HCT116 (cell line): ENCODE measurements at regions not wholly inside any gene's neighbourhood (a gene's known extent, or its start where the extent isn't known, plus 50 kb on each side); places are given as distances from the start of the nearest gene placed in this dataset.

Experiments
- ATAC-seq: fragments of 200-7000 bp; cut with Tn5 transposase; 2 replicates; pipeline ENCODE4 v1.9.1; 2020; ENCODE audit warnings: mild to moderate bottlenecking, moderate library complexity
- BruUV-seq: library from RNA; stranded (reverse); fragments of 400-500 nt; replicated peaks from 2 replicates; lab custom pipeline; 2021; lab: Mats Ljungman, UMichigan
- CTCF ChIA-PET: fragments of 300-600 bp; sonication (Branson Sonifier 250); formaldehyde crosslinking; loops from one replicate; lab custom pipeline; 2021; ENCODE audit warnings: antibody characterized with exemption; lab: Charles Lee
- POLR2A ChIA-PET: fragments of 300-600, 350-600 bp; sonication (Branson Sonifier 250); formaldehyde crosslinking; loops from one replicate; lab custom pipeline; 2021; ENCODE audit warnings: antibody characterized with exemption; lab: Charles Lee
- RAD21 ChIA-PET, 2 experiments: fragments of 300-600 bp; sonication (Branson Sonifier 250); formaldehyde crosslinking; loops; one replicate each; lab custom pipeline; 2023; ENCODE audit warnings: low total read pairs in 2 of 2; ENCODE audit not compliant: uncharacterized antibody in 2 of 2, unreplicated experiment in 2 of 2, low non-redundant PET in 1 of 2; lab: Charles Lee
- DNase-seq: peaks from one replicate; pipeline ENCODE4 v3.0.0-alpha.2; 2010; ENCODE audit warnings: low read depth, low spot score
- H2AFZ ChIP-seq: fragments of 200-600 bp; shearing (Covaris generic), sonication (generic); 2 replicates; pipeline ENCODE4 v1.6.1; 2017; ENCODE audit warnings: low read depth, mixed run types, mixed read lengths, antibody characterized with exemption, low read length; ENCODE audit not compliant: poor library complexity, severe bottlenecking
- H3K27ac ChIP-seq: 2 replicates; pipeline ENCODE4 v1.5.1; 2012; ENCODE audit warnings: low read depth, low read length
- H3K27me3 ChIP-seq: fragments of 200-600 bp; sonication (generic); 2 replicates; pipeline ENCODE4 v1.6.1; 2016; ENCODE audit warnings: mixed run types, low read length, mixed read lengths; ENCODE audit not compliant: insufficient read depth
- H3K36me3 ChIP-seq, 2 experiments: fragments of 200-500 bp in 1 of 2; fragments of 200-600 bp in 1 of 2; sonication (Bioruptor generic) in 1 of 2; sonication (generic) in 1 of 2; 2 replicates each; pipeline versions ENCODE4 v1.5.1 to v1.6.1; 2014 to 2016; ENCODE audit warnings: low read length in 2 of 2, inconsistent platforms in 1 of 2, mixed read lengths in 1 of 2, mixed run types in 1 of 2; ENCODE audit not compliant: insufficient read depth in 2 of 2, control insufficient read depth in 1 of 2
- H3K4me1 ChIP-seq, 2 experiments: fragments of 200-600 bp in 1 of 2; sonication (generic) in 1 of 2; 2 replicates each; pipeline versions ENCODE4 v1.5.1 to v1.6.1; 2012 to 2017; ENCODE audit warnings: low read length in 2 of 2, inconsistent platforms in 1 of 2, mild to moderate bottlenecking in 1 of 2, mixed read lengths in 1 of 2, mixed run types in 1 of 2, moderate library complexity in 1 of 2; ENCODE audit not compliant: insufficient read depth in 2 of 2, control insufficient read depth in 1 of 2
- H3K4me2 ChIP-seq: fragments of 200-600 bp; sonication (generic); 2 replicates; pipeline ENCODE4 v1.6.1; 2017; ENCODE audit warnings: mixed run types, low read length, mixed read lengths
- H3K4me3 ChIP-seq, 2 experiments: fragments of 200-600 bp in 1 of 2; sonication (generic) in 1 of 2; replicated peaks in 1 of 2; 2 replicates each; pipeline ENCODE4 v1.5.1; 2011 to 2016; ENCODE audit warnings: low read length in 2 of 2, control low read depth in 1 of 2, low read depth in 1 of 2, mild to moderate bottlenecking in 1 of 2, mixed read lengths in 1 of 2, mixed run types in 1 of 2
- H3K79me2 ChIP-seq: fragments of 200-600 bp; sonication (generic); 2 replicates; pipeline ENCODE4 v1.6.1; 2017; ENCODE audit warnings: mild to moderate bottlenecking, mixed run types, low read length, moderate library complexity, mixed read lengths; ENCODE audit not compliant: insufficient read depth
- H3K9ac ChIP-seq: fragments of 200-600 bp; sonication (generic); 2 replicates; pipeline ENCODE4 v1.6.1; 2016; ENCODE audit warnings: low read length, mixed read lengths
- H3K9me2 ChIP-seq: fragments of 200-600 bp; sonication (generic), shearing (Covaris generic); 2 replicates; pipeline ENCODE4 v1.6.1; 2017; ENCODE audit warnings: mixed run types, mild to moderate bottlenecking, moderate library complexity; ENCODE audit not compliant: insufficient read depth
- H3K9me3 ChIP-seq, 2 experiments: fragments of 200-500 bp in 1 of 2; fragments of 200-600 bp in 1 of 2; sonication (Bioruptor generic) in 1 of 2; sonication (generic) in 1 of 2; 2 replicates each; pipeline ENCODE4 v1.6.1; 2014 to 2017; ENCODE audit warnings: low read length in 2 of 2, mixed read lengths in 2 of 2, inconsistent platforms in 1 of 2, low read depth in 1 of 2, mild to moderate bottlenecking in 1 of 2, mixed run types in 1 of 2, moderate library complexity in 1 of 2; ENCODE audit not compliant: control insufficient read depth in 1 of 2, insufficient read depth in 1 of 2
- H4K20me1 ChIP-seq: fragments of 200-600 bp; sonication (generic), shearing (Covaris generic); 2 replicates; pipeline ENCODE4 v1.6.1; 2017; ENCODE audit warnings: mixed run types, mild to moderate bottlenecking, moderate library complexity; ENCODE audit not compliant: insufficient read depth
- CEBPB ChIP-seq: IDR thresholded peaks from 2 replicates; pipeline ENCODE4 v1.6.1; 2012; ENCODE audit warnings: low read depth
- CTCF ChIP-seq, 3 experiments: fragments of 200-600 bp in 1 of 3; sonication (generic) in 1 of 3; IDR thresholded peaks in 2 of 3; conservative IDR thresholded peaks in 1 of 3; 2 replicates each; pipeline ENCODE4 v1.5.1; 2012 to 2017; ENCODE audit warnings: low read depth in 2 of 3, low read length in 2 of 3, antibody characterized with exemption in 1 of 3, borderline replicate concordance in 1 of 3, control low read depth in 1 of 3, mild to moderate bottlenecking in 1 of 3, mixed read lengths in 1 of 3, mixed run types in 1 of 3, moderate library complexity in 1 of 3; ENCODE audit not compliant: insufficient read depth in 1 of 3
- EGR1 ChIP-seq: IDR thresholded peaks from 2 replicates; pipeline ENCODE4 v1.6.1; 2012; ENCODE audit warnings: low read depth
- EZH2 ChIP-seq: fragments of 200-600 bp; sonication (generic); IDR thresholded peaks from 2 replicates; pipeline ENCODE4 v1.6.1; 2017; ENCODE audit warnings: antibody characterized with exemption, mixed run types
- FOSL1 ChIP-seq: IDR thresholded peaks from 2 replicates; pipeline ENCODE4 v1.6.1; 2012; ENCODE audit warnings: low read depth
- MAX ChIP-seq: IDR thresholded peaks from 2 replicates; pipeline ENCODE4 v1.6.1; 2012
- POLR2A ChIP-seq: IDR thresholded peaks from 2 replicates; pipeline ENCODE4 v1.7.0; 2011; ENCODE audit warnings: borderline replicate concordance; ENCODE audit not compliant: insufficient read depth, insufficient read length; ENCODE audit errors: extremely low read depth
- RAD21 ChIP-seq: IDR thresholded peaks from 2 replicates; pipeline ENCODE4 v1.6.1; 2012; ENCODE audit warnings: low read depth, mild to moderate bottlenecking
- SP1 ChIP-seq: IDR thresholded peaks from 2 replicates; pipeline ENCODE4 v1.6.1; 2012; ENCODE audit warnings: low read depth
- YY1 ChIP-seq: IDR thresholded peaks from 2 replicates; pipeline ENCODE4 v1.6.1; 2011; ENCODE audit warnings: low read length, low read depth, moderate library complexity, mild to moderate bottlenecking; ENCODE audit not compliant: insufficient replicate concordance; ENCODE audit errors: extremely low read depth
- ZBTB33 ChIP-seq: IDR thresholded peaks from 2 replicates; pipeline ENCODE4 v1.6.1; 2011; ENCODE audit warnings: mild to moderate bottlenecking, low read length, moderate library complexity; ENCODE audit not compliant: insufficient replicate concordance; ENCODE audit errors: extremely low read depth
- ZFX ChIP-seq: fragments of 450-650 bp; IDR thresholded peaks from 2 replicates; pipeline ENCODE4 v1.6.1; 2017
- ZNF274 ChIP-seq: fragments of 200-500 bp; sonication (Bioruptor generic); IDR thresholded peaks from 2 replicates; pipeline ENCODE4 v1.6.1; 2014; ENCODE audit warnings: mild to moderate bottlenecking, low read depth, low read length, inconsistent platforms
- intact Hi-C: fragments of 100-400 bp; cut with micrococcal nuclease; formaldehyde crosslinking; loops from 2 replicates; pipeline ENCODE4 v1.10.0; 2022

- TF ChIP-seq ZBTB33 (no peak), SP1 (no peak), CEBPB (no peak), RAD21 (no peak)
These were observed 63.3 kb upstream of the ZFAND5 start (continued) for GRCh38 chr9:72428329-72428728.

- Histone ChIP-seq H3K9me3 (no peaks in the 10 kb centered on the region), H3K4me1 (peaks cover 0 to 3% of the 10 kb centered on the region in 2 experiments; a peak in 1 of 4 replicates), H4K20me1 (no peaks in the 10 kb centered on the region), H3K27me3 (no peaks in the 10 kb centered on the region), H2AFZ (no peak overlapping the region), H3K36me3 (no peaks in the 10 kb centered on the region), H3K9ac (no peak overlapping the region), H3K9me2 (no peaks in the 10 kb centered on the region), H3K4me3 (no peak overlapping the region), H3K27ac (no peak overlapping the region), H3K4me2 (no peak overlapping the region), H3K79me2 (no peaks in the 10 kb centered on the region)
- ChIA-PET CTCF (no interaction called here), RAD21 (no interaction called here), POLR2A (no interaction called here)
- intact Hi-C loops, result no loop called here
- TF ChIP-seq EGR1 (no peak), ZFX (no peak), EZH2 (no peak), FOSL1 (no peak), MAX (no peak), SP1 (no peak), ZNF274 (no peak), CTCF (IDR thresholded peaks at IDR 0.05 in 2 of 3, conservative IDR thresholded peaks at IDR 0.05 in 1 of 3; ENCODE audit: borderline replicate concordance in 1 of 3, insufficient read depth in 1 of 3, low read depth in 2 of 3, low read length in 2 of 3) (no peak), POLR2A (no peak), YY1 (no peak)
- no peak for ATAC-seq
- no peak for DNase-seq
- no TSS peak for BruUV-seq
These were observed 62.8 kb upstream of the ZFAND5 start for GRCh38 chr9:72427801-72428200.
